ENCODE measurements at regions not wholly inside any gene's neighbourhood (a gene's known extent, or its start where the extent isn't known, plus 50 kb on each side); places are given as distances from the start of the nearest gene placed in this dataset.

DNA sequence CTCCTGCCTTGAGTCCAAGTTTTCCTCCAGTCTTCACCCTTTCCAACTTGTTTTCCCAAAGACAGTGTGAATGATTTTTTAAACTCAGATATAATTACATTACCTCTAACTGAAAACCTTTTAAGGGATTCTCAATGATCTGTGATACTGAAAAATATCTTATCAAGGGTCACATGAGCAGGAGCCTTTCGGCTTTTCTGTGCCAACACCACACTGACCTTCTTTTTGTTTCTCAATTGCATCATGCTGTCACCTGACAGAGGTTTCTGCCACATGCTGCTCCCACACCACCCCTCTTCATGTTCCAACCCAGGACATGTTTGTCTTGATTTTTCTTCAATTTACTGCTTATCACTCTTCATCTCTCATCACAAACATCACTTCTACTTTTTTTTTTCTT lies 820.0 kb downstream of the PRELID2 start:
- no TSS peak for BruUV-seq (replicated peaks)
- no peaks in the 10 kb centered on the region for H4K20me1 ChIP-seq (ENCODE audit: insufficient read depth, low read length)
- H3K9me3 ChIP-seq (ENCODE audit: low read length), result no peaks in the 10 kb centered on the region
- no peaks in the 10 kb centered on the region for H3K4me1 ChIP-seq (ENCODE audit: insufficient read depth, low read length)
- DNase-seq (ENCODE audit: low spot score) (no peak), ATAC-seq (no peak), FAIRE-seq (no peak)
- H3K9ac ChIP-seq (ENCODE audit: insufficient read depth, low read depth, low read length), result no peak overlapping the region
- no peak overlapping the region for H3K4me3 ChIP-seq (replicated peaks in 1 of 3; ENCODE audit: insufficient read depth in 1 of 3, low read depth in 2 of 3, low read length in 3 of 3)
- H3K4me2 ChIP-seq (ENCODE audit: low read depth, low read length), result no peak overlapping the region
- POLR2A ChIA-PET, result no interaction called here
- H2AFZ ChIP-seq (ENCODE audit: low read length), result no peak overlapping the region
- WGBS (ENCODE audit: low lambda C conversion rate), result 0% methylated on average over 1 of the region's 1 CpG
- no peaks in the 10 kb centered on the region for H3K79me2 ChIP-seq (ENCODE audit: insufficient read depth, low read length)
- H3K27ac ChIP-seq (ENCODE audit: extremely low read length, insufficient read depth, low read length), result no peak overlapping the region
- H3K27me3 ChIP-seq (ENCODE audit: control insufficient read depth in 1 of 2, insufficient read depth in 2 of 2, low read length in 2 of 2), result no peaks in the 10 kb centered on the region
- no peaks in the 10 kb centered on the region for H3K36me3 ChIP-seq (replicated peaks in 1 of 2; ENCODE audit: control insufficient read depth in 1 of 2, insufficient read depth in 2 of 2, low read length in 2 of 2)
- CTCF ChIA-PET (ENCODE audit: low intra/inter-chr PET ratio, low total read pairs), result no interaction called here
- TF ChIP-seq RFXAP (CRISPR knock-in tag; IDR thresholded peaks at IDR 0.05; ENCODE audit: borderline replicate concordance) (no peak), MED1 (CRISPR knock-in tag; IDR thresholded peaks at IDR 0.05) (no peak), CBX2 (IDR thresholded peaks at IDR 0.05; ENCODE audit: low read depth, low read length) (no peak), CBX2 (CRISPR knock-in tag; IDR thresholded peaks at IDR 0.05; ENCODE audit: low read depth) (no peak)
- TF ChIP-seq, protein P1, sequence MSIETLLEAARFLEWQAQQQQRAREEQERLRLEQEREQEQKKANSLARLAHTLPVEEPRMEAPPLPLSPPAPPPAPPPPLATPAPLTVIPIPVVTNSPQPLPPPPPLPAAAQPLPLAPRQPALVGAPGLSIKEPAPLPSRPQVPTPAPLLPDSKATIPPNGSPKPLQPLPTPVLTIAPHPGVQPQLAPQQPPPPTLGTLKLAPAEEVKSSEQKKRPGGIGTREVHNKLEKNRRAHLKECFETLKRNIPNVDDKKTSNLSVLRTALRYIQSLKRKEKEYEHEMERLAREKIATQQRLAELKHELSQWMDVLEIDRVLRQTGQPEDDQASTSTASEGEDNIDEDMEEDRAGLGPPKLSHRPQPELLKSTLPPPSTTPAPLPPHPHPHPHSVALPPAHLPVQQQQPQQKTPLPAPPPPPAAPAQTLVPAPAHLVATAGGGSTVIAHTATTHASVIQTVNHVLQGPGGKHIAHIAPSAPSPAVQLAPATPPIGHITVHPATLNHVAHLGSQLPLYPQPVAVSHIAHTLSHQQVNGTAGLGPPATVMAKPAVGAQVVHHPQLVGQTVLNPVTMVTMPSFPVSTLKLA (IDR thresholded peaks at IDR 0.05), result no peak
- intact Hi-C loops (cut with micrococcal nuclease; ENCODE audit: unreplicated experiment), result no loop called here
- in situ Hi-C loops (cut with HindIII; ENCODE audit: extremely low pct_ligation_motif_present, low pct_unique_long_range_greater_than_20kb), result no loop called here

DNA sequence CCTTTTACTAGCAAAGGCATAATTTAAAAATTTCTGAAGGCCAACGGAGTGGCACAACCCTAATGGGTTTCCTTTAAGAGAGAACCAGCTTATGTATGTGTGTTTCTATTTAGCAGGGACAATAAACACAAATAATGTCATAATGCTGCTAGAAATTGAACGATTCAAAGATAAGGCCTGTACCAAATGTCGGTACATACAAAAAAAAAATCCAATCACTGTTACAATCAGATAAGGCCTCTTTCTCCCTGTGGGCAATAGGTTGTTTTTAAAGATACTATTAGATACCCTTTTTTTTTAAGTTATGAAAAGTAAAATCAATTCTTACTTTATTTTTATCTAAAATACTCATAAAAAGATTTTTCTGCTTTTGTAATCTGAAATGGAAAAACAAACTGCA lies 821.0 kb downstream of the PRELID2 start:
- in situ Hi-C loops (cut with HindIII; ENCODE audit: extremely low pct_ligation_motif_present, low pct_unique_long_range_greater_than_20kb) (no loop called here), intact Hi-C loops (cut with micrococcal nuclease; ENCODE audit: unreplicated experiment) (no loop called here)
- no peak for DNase-seq (ENCODE audit: low spot score)
- Histone ChIP-seq H3K9ac (ENCODE audit: insufficient read depth, low read depth, low read length) (no peak overlapping the region), H3K9me3 (ENCODE audit: low read length) (no peaks in the 10 kb centered on the region), H3K27me3 (ENCODE audit: control insufficient read depth in 1 of 2, insufficient read depth in 2 of 2, low read length in 2 of 2) (no peaks in the 10 kb centered on the region), H3K27ac (ENCODE audit: extremely low read length, insufficient read depth, low read length) (no peak overlapping the region), H3K4me2 (ENCODE audit: low read depth, low read length) (no peak overlapping the region), H3K4me3 (replicated peaks in 1 of 3; ENCODE audit: insufficient read depth in 1 of 3, low read depth in 2 of 3, low read length in 3 of 3) (no peak overlapping the region), H3K79me2 (ENCODE audit: insufficient read depth, low read length) (no peaks in the 10 kb centered on the region), H3K36me3 (replicated peaks in 1 of 2; ENCODE audit: control insufficient read depth in 1 of 2, insufficient read depth in 2 of 2, low read length in 2 of 2) (no peaks in the 10 kb centered on the region), H4K20me1 (ENCODE audit: insufficient read depth, low read length) (no peaks in the 10 kb centered on the region), H2AFZ (ENCODE audit: low read length) (no peak overlapping the region), H3K4me1 (ENCODE audit: insufficient read depth, low read length) (no peaks in the 10 kb centered on the region)
- POLR2A ChIA-PET, result no interaction called here
- FAIRE-seq, result no peak
- BruUV-seq (replicated peaks), result no TSS peak
- ATAC-seq, result no peak
- 0% methylated on average over 3 of the region's 3 CpGs for WGBS (ENCODE audit: low lambda C conversion rate)
- CTCF ChIA-PET (ENCODE audit: low intra/inter-chr PET ratio, low total read pairs), result no interaction called here
- TF ChIP-seq ZFAT (CRISPR knock-in tag; conservative IDR thresholded peaks at IDR 0.05) (no peak), ZC3H4 (CRISPR knock-in tag; IDR thresholded peaks at IDR 0.05; ENCODE audit: borderline replicate concordance) (no peak), ZNF225 (CRISPR knock-in tag; IDR thresholded peaks at IDR 0.05) (no peak), ZNF619 (CRISPR knock-in tag; IDR thresholded peaks at IDR 0.05) (no peak), SAP130 (CRISPR knock-in tag; IDR thresholded peaks at IDR 0.05; ENCODE audit: low read depth) (no peak), ZFP82 (CRISPR knock-in tag; IDR thresholded peaks at IDR 0.05; ENCODE audit: borderline replicate concordance) (no peak), HNF4G (IDR thresholded peaks at IDR 0.05; ENCODE audit: borderline replicate concordance, low read depth, low read length) (no peak), HNF4G (CRISPR knock-in tag; IDR thresholded peaks at IDR 0.05; ENCODE audit: borderline replicate concordance, low read depth) (no peak)
- TF ChIP-seq, protein P2, sequence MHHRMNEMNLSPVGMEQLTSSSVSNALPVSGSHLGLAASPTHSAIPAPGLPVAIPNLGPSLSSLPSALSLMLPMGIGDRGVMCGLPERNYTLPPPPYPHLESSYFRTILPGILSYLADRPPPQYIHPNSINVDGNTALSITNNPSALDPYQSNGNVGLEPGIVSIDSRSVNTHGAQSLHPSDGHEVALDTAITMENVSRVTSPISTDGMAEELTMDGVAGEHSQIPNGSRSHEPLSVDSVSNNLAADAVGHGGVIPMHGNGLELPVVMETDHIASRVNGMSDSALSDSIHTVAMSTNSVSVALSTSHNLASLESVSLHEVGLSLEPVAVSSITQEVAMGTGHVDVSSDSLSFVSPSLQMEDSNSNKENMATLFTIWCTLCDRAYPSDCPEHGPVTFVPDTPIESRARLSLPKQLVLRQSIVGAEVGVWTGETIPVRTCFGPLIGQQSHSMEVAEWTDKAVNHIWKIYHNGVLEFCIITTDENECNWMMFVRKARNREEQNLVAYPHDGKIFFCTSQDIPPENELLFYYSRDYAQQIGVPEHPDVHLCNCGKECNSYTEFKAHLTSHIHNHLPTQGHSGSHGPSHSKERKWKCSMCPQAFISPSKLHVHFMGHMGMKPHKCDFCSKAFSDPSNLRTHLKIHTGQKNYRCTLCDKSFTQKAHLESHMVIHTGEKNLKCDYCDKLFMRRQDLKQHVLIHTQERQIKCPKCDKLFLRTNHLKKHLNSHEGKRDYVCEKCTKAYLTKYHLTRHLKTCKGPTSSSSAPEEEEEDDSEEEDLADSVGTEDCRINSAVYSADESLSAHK (CRISPR knock-in tag; IDR thresholded peaks at IDR 0.05; ENCODE audit: borderline replicate concordance), result no peak
- TF ChIP-seq, protein P3, sequence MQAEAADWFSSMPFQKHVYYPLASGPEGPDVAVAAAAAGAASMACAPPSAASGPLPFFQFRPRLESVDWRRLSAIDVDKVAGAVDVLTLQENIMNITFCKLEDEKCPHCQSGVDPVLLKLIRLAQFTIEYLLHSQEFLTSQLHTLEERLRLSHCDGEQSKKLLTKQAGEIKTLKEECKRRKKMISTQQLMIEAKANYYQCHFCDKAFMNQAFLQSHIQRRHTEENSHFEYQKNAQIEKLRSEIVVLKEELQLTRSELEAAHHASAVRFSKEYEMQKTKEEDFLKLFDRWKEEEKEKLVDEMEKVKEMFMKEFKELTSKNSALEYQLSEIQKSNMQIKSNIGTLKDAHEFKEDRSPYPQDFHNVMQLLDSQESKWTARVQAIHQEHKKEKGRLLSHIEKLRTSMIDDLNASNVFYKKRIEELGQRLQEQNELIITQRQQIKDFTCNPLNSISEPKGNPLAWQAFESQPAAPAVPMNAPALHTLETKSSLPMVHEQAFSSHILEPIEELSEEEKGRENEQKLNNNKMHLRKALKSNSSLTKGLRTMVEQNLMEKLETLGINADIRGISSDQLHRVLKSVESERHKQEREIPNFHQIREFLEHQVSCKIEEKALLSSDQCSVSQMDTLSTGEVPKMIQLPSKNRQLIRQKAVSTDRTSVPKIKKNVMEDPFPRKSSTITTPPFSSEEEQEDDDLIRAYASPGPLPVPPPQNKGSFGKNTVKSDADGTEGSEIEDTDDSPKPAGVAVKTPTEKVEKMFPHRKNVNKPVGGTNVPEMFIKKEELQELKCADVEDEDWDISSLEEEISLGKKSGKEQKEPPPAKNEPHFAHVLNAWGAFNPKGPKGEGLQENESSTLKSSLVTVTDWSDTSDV (CRISPR knock-in tag; IDR thresholded peaks at IDR 0.05), result no peak

Measured in HepG2 (cell line).